Stomach (tissue), 8 donors: ENCODE measurements at regions not wholly inside any gene's neighbourhood (a gene's known extent, or its start where the extent isn't known, plus 50 kb on each side); places are given as distances from the start of the nearest gene placed in this dataset.
A peak's percentile ranks its signal among the peaks of the same experiment; 100 is the strongest.

Source experiments
- DNase-seq, 2 donors: peaks; one replicate each; pipeline versions ENCODE4 v3.0.0 to v3.0.0-alpha.2; 2013 to 2019
- H3K27ac ChIP-seq, 5 donors: fragments of 200-600 bp in 4 of 5; sonication (generic) in 4 of 5; one replicate each; pipeline ENCODE4 v1.5.1; 2013 to 2019; ENCODE audit warnings: mild to moderate bottlenecking in 1 of 5, moderate library complexity in 1 of 5
- H3K27me3 ChIP-seq, 3 donors: fragments of 200-600 bp; sonication (generic); one replicate each; pipeline ENCODE4 v1.5.1; 2017 to 2019; ENCODE audit warnings: mixed run types in 1 of 3
- H3K36me3 ChIP-seq, 4 donors: fragments of 200-600 bp; sonication (generic); 1 replicate in 3 of 4; 2 replicates in 1 of 4; pipeline ENCODE4 v1.5.1; 2016 to 2019
- H3K4me1 ChIP-seq, 4 donors: fragments of 200-600 bp; sonication (generic); one replicate each; pipeline ENCODE4 v1.5.1; 2016 to 2019
- H3K4me3 ChIP-seq, 4 donors: fragments of 200-600 bp; sonication (generic) in 3 of 4; one replicate each; pipeline ENCODE4 v1.5.1; 2016 to 2019; ENCODE audit warnings: mild to moderate bottlenecking in 1 of 4
- H3K9me3 ChIP-seq, 4 donors: fragments of 200-600 bp; sonication (generic); one replicate each; pipeline ENCODE4 v1.5.1; 2016 to 2019
- EP300 ChIP-seq: sonication (generic); formaldehyde crosslinking; IDR thresholded peaks from one replicate; pipeline ENCODE4 v1.6.1; 2017; ENCODE audit warnings: antibody characterized with exemption
- POLR2A ChIP-seq, 4 donors: fragments of 450-650 bp; IDR thresholded peaks; one replicate each; pipeline ENCODE4 v1.6.1; 2016; ENCODE audit warnings: antibody characterized with exemption in 4 of 4, control low read depth in 2 of 4, mild to moderate bottlenecking in 1 of 4, moderate library complexity in 1 of 4
- POLR2AphosphoS5 ChIP-seq, 3 donors: sonication (generic); formaldehyde crosslinking; IDR thresholded peaks; one replicate each; pipeline ENCODE4 v1.6.1; 2016; ENCODE audit warnings: antibody characterized with exemption in 3 of 3
- WGBS, 5 donors: extraction: QIAGEN DNeasy Blood & Tissue Kit in 3 of 5; methylation state at CpG; one replicate each; pipeline versions ENCODE4 v1.1.5 to v1.1.7; 2013 to 2018; 5-methylcytosine and 5-hydroxymethylcytosine counted together
- intact Hi-C: fragments of 100-400 bp; cut with DNase I; formaldehyde crosslinking; loops from one replicate; pipeline ENCODE4 v1.15.1; 2023; ENCODE audit warnings: low total_unique reads
- TF ChIP-seq, protein P1 (sequence below), 7 experiments: fragments of 450-650 bp in 4 of 7; fragments of 200-600 bp in 3 of 7; sonication (generic) in 3 of 7; IDR thresholded peaks; one replicate each; pipeline ENCODE4 v1.5.1; 2016 to 2019; ENCODE audit warnings: antibody characterized with exemption in 7 of 7, control low read depth in 2 of 7, mild to moderate bottlenecking in 1 of 7
- donor health status: healthy with polysubstance abuse.
- donor health status: Bipolar disorder and iron deficiency.
- donor health status: healthy.

DNA sequence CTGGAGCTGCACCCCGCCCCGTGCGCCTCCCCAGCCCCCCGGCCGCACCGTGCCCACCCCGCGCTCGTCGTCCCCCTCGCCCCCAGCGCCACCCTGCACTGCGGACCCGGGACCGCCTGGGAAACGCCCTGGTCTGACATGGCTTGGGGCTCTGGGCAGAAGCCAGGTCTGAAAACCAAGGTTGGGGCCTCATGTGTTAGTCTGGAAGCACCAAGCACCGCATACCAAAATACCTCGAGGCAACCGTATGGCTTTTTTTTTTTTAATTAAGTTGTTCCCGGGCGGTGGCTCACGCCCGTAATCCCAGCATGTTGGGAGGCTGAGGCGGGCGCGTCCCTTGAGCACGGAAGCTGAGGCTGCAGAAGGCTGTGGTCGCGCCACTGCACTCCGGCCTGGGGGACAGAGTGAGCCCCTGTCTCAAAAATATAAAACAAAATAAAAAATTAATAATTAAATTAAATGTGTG is 91.5 kb upstream of the CHD2 start:
- intact Hi-C loops = loop anchor here (10.0 kb wide), 1 partner anchor 116 kb away; no protein-coding TSS in a partner anchor
- DNase-seq = peak in 1 of 2 donors; percentile 81
- 3 to 7% (median 5%) methylated on average over 17 to 30 of the region's 30 CpGs for WGBS, 5 donors

DNA sequence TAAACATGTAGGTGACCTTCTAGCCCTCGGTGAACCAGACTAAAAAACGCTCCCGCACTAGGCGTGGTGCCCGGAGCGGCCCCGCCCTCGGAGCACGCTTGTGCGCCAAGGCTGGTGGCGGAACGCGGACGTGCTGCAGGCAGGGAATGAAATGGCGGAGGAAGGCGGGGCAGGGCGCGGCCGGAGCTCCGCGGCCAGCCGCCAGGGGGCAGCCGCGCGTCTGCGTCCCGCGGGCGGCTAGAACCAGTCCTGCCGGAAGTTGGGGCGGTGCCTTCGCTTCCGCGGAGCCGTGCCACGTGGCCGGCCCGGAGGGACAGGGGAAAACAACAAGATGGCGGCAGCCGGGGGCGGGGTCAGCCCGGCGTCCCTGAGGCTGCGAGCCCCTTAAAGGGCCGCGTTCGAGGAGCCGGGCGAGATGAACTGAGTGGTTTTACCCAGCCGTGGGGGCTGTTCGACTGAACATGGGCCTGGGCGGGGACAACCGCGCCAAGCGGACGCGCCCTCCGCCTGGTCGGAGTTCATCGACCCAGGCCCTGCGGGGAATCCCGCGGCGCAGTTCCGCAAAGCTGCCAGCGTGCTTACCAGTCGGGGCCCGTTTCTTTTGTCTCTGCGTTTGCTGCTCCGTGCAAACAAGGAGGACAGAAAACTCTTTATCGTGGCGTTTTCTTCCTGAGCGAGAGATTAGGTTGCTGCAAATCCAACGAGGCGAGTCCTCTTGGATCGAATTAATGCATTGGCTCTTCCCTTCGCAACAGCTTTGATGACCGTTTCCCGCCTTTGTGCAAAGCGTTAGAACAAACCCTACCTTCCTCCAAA is 90.9 kb upstream of the CHD2 start:
- H3K27ac ChIP-seq = peak overlapping the region; percentile 93 to 99 (median 96)
- WGBS, 5 donors = 0% methylated on average over 36 to 80 of the region's 80 CpGs
- TF ChIP-seq POLR2A (IDR thresholded peaks at IDR 0.05) (peak in 1 of 4 donors; percentile 25), POLR2AphosphoS5 (IDR thresholded peaks at IDR 0.05) (peak; percentile 87 to 97 (median 93)), EP300 (peak; percentile 8)
- TF ChIP-seq, protein P1, sequence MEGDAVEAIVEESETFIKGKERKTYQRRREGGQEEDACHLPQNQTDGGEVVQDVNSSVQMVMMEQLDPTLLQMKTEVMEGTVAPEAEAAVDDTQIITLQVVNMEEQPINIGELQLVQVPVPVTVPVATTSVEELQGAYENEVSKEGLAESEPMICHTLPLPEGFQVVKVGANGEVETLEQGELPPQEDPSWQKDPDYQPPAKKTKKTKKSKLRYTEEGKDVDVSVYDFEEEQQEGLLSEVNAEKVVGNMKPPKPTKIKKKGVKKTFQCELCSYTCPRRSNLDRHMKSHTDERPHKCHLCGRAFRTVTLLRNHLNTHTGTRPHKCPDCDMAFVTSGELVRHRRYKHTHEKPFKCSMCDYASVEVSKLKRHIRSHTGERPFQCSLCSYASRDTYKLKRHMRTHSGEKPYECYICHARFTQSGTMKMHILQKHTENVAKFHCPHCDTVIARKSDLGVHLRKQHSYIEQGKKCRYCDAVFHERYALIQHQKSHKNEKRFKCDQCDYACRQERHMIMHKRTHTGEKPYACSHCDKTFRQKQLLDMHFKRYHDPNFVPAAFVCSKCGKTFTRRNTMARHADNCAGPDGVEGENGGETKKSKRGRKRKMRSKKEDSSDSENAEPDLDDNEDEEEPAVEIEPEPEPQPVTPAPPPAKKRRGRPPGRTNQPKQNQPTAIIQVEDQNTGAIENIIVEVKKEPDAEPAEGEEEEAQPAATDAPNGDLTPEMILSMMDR (IDR thresholded peaks at IDR 0.05) = peak in 5 of 7 experiments; percentile 72 to 99 (median 98)
- peak; percentile 99 for DNase-seq
- H3K36me3 ChIP-seq = no peaks in the 10 kb centered on the region
- no peaks in the 10 kb centered on the region for H3K9me3 ChIP-seq
- H3K4me1 ChIP-seq = peaks cover 23 to 54% (median 41%) of the 10 kb centered on the region in 4 donors
- intact Hi-C loops = loop anchor here (10.0 kb wide), 1 partner anchor 116 kb away; no protein-coding TSS in a partner anchor
- no peaks in the 10 kb centered on the region for H3K27me3 ChIP-seq
- peak overlapping the region; percentile 46 to 60 (median 57) for H3K4me3 ChIP-seq

More for the DNA sequence above, 91.5 kb upstream of the CHD2 start:
- peaks cover 30 to 59% (median 44%) of the 10 kb centered on the region in 4 donors for H3K4me1 ChIP-seq
- no peaks in the 10 kb centered on the region for H3K36me3 ChIP-seq
- TF ChIP-seq, protein P1 (IDR thresholded peaks at IDR 0.05) = no peak
- TF ChIP-seq POLR2A (IDR thresholded peaks at IDR 0.05) (no peak), EP300 (no peak)
- no peaks in the 10 kb centered on the region for H3K9me3 ChIP-seq
- peak overlapping the region; percentile 46 to 60 (median 57) for H3K4me3 ChIP-seq
- no peaks in the 10 kb centered on the region for H3K27me3 ChIP-seq
- H3K27ac ChIP-seq = peak overlapping the region; percentile 93 to 99 (median 96)

DNA sequence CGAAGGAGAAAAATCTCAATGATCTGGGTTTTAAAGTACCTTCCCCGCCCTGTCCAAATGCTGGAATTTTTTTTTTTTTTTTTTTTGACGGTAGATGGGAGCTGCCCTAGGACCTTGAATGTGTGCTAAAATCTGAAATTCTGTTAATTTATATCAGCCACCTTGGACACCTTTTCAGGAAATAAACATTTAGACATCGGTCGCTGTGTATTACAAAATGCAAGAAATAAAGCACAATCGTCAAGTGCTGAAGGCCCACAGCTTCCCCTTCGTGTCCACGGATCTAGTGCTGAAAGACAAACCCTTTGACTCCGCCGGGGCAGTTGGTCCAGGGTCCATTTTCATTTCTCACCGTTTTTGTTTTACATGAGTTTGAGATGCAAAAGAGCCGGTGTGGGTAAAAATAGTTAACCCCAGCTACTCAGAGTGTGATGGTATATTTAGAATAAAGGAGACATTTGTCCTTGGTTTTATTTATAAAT is 90.2 kb upstream of the CHD2 start:
- DNase-seq = peak in 1 of 2 donors; percentile 83
- H3K4me3 ChIP-seq = peak overlapping the region; percentile 46 to 60 (median 57)
- intact Hi-C loops = loop anchor here (10.0 kb wide), 1 partner anchor 115 kb away; no protein-coding TSS in a partner anchor
- peak overlapping the region; percentile 93 to 99 (median 96) for H3K27ac ChIP-seq
- 4 to 6% (median 5%) methylated on average over 12 of the region's 12 CpGs for WGBS, 5 donors
- no peaks in the 10 kb centered on the region for H3K27me3 ChIP-seq
- H3K36me3 ChIP-seq = no peaks in the 10 kb centered on the region
- H3K4me1 ChIP-seq = peaks cover 20 to 48% (median 36%) of the 10 kb centered on the region in 4 donors
- no peaks in the 10 kb centered on the region for H3K9me3 ChIP-seq
- no peak for TF ChIP-seq POLR2AphosphoS5 (IDR thresholded peaks at IDR 0.05)

DNA sequence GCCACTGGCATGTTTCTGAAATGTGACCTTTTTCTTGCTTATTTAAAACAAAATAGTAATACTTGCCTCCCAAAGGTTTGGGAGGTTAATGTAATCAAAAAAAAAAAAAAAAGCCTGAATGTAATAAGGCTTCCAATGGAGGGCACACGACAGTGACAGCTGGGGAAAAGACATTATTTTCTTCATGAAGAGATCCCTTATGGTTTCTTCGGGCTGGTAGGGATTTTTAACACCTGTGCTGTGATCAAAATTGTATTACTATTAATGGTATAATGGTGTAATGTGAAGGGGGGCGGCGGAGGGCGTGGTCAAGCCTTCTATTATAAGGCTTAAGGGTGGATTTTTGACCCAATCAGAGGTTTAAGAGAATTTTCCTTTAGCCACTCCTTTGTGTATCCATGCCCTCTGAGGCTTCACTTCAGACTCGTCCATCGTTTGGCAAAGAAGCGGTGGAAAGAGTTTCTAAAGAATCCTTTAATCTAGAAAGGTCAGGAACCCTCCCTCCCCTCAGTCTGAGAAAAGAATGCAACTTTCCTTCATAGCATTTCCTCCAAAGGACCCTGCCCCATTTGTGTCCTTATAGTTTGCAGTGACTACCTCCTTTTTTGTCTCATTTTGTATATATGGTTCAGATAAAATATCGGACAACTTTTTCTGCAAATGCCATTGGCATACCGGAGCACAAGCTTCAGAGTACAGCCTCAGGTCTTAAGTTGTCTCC is 89.5 kb upstream of the CHD2 start:
- peaks cover 20 to 47% (median 33%) of the 10 kb centered on the region in 4 donors for H3K4me1 ChIP-seq
- H3K9me3 ChIP-seq = no peaks in the 10 kb centered on the region
- peak in 1 of 2 donors; percentile 87 for DNase-seq
- no peak for TF ChIP-seq EP300
- no peak for TF ChIP-seq POLR2A (IDR thresholded peaks at IDR 0.05)
- TF ChIP-seq, protein P1 (IDR thresholded peaks at IDR 0.05) = no peak
- no peak for TF ChIP-seq POLR2AphosphoS5 (IDR thresholded peaks at IDR 0.05)
- no peaks in the 10 kb centered on the region for H3K27me3 ChIP-seq
- intact Hi-C loops = no loop called here
- H3K36me3 ChIP-seq = no peaks in the 10 kb centered on the region
- H3K4me3 ChIP-seq = peak overlapping the region; percentile 46 to 60 (median 57)
- H3K27ac ChIP-seq = peak overlapping the region; percentile 70 to 99 (median 96)
- 7 to 11% (median 7%) methylated on average over 10 of the region's 10 CpGs for WGBS, 5 donors
